NCI-H2171 (cell line): ENCODE measurements at regions not wholly inside any gene's neighbourhood (a gene's known extent, or its start where the extent isn't known, plus 50 kb on each side); places are given as distances from the start of the nearest gene placed in this dataset.

ENCODE experiments used
- DNase-seq: peaks from one replicate; lab custom pipeline; 2025; lab: John Stamatoyannopoulos, UW

DNA sequence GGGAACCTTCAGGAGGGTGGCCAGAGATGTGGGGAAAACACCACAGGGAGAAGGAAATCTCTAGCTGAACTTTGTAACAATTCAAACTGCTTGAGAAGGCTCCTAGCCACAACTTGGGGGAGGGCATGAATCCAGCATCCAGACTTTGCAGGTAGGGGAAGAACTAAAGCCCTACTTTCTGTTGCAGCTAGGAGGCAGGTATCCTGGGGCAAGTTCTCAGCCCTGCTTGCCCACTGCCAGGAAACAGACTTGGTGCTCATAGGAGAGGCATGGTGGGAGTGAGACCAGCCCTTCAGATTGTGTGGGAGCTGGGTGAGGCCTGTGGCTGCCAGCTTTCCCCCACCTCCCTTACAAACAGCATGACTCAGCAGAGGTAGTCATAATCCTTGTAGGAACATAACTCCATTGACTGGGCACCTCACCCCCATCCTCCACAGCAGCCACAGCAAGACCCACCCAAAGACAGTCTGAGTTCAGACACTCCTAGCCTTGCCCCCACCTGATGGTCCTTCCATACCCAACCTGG is 209.5 kb upstream of the CPEB2 start:
- no peak for DNase-seq

DNA sequence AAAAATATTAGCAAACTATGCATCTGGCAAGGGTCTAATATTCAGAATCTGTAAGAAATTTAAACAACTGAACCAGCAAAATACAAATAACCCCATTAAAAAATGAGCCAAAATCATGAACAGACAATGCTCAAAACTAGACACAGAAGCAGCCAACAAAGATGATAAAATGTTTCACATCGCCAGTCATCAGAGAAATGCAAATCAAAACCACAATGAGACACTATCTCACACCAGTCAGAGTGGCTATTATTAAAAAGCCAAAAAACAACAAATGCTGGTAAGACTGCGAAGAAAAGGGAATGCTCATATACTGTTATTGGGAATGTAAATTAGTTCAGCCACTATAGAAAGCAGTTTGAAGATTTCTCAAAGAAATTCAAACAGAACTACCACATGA is 201.3 kb upstream of the CPEB2 start:
- DNase-seq = no peak

DNA sequence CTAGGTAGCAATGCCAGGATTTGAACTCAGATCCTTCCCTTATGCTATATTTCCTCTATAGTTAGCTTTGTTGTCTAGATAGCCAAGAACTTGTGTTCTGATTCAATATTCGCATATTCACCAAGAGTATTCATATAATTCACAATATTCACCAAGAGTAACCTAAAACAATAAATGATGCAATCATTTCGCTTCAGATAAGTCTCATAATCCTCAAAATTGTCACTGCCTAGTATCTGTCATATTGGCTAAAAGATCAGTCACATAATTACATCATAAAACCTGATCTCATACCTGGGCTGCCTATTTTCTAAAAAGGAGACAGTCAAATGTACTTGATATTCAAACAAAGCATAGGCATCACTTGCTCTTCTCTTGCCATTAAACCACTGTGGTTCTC is 199.7 kb upstream of the CPEB2 start:
- no peak for DNase-seq

DNA sequence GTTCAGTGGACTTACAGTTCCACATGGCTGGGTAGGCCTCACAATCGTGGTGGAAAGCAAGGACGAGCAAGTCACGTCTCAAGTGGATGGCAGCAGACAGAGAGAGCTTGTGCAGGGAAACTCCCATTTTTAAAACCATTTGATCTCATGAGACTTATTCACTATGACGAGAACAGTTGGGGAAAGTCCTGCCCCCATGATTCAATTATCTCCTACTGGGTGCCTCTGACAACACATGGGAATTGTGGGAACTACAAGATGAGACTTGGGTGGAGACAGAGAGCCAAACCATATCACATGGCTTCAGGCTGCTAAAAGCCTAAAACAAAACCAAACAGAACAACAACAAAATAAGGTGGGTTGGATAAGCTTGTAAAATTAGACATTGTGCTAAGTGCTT is 194.4 kb upstream of the CPEB2 start:
- no peak for DNase-seq

DNA sequence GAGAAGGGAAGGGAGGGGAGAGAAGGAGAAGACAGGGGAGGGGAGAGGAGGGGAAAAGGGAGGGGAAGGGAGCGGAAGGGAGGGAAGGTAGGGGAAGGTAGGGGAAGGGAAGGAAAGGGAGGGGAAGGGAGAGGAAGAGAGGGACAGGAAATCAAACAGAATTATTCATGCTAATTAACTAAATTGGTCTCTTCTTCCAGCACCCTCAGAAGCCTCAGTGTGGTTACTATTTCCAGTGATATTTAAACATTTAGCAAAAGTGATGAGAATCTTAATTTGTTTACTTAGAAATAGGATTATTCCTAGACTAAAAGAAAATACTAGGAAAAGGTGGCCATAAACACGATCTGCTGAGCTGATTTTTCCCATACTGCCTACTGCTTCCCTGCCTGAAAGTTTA is 193.1 kb upstream of the CPEB2 start:
- DNase-seq = no peak

DNA sequence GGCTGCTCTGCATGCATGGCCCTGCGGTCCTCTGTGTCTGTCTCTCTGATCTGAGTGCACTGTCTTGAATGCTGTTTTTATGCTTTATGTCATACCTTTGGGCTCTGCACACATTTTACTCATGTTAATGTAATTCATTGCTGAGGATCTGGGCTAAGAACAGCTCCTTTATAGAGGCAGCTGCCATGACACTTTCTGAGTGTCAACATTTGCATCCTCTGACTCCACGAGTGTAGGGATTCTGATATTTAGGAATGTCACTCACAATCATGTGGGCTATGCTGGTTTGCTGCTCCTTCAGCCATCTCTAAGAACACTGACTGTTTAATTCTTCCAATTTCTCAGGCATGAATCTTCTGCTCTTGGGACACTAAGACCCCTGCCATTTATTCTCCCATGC is 192.2 kb upstream of the CPEB2 start:
- DNase-seq = no peak

DNA sequence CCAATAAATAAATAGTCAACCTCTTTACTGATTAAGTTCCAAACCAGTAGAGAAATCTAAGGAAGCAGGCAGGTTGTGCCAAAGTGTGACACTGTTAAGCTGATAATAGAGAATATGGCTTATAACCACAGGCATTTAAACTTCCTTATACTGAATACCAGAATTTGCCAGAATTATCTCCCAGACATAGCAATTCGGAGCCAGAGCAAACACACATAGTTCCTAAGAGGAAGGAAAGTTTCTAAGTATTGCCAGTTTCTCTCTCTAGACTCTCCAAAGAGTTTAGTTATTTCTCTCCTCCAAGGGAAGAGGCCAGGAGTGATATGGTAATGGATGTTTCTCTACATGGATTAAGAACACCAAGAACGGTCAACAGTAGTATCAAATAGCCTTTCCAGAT is 191.7 kb upstream of the CPEB2 start:
- DNase-seq = no peak

DNA sequence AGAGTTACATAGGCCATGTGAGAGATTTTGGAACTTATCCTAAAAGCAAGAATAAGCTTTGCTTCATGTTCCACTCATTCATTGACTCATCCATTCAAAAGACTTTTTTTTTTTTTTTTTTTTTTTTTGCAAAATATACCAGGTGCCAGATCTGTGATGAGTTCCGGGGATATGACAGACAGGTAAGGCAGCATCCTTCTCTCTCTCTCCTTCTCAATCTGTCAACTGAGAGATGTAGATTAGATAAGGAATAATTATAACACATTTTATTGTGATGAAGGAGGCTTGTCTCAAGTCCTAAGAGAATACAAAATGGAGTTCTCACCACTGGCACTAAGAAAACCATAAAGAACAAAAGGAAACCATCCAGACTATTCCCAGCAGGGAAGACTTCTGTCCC is 190.2 kb upstream of the CPEB2 start:
- no peak for DNase-seq

DNA sequence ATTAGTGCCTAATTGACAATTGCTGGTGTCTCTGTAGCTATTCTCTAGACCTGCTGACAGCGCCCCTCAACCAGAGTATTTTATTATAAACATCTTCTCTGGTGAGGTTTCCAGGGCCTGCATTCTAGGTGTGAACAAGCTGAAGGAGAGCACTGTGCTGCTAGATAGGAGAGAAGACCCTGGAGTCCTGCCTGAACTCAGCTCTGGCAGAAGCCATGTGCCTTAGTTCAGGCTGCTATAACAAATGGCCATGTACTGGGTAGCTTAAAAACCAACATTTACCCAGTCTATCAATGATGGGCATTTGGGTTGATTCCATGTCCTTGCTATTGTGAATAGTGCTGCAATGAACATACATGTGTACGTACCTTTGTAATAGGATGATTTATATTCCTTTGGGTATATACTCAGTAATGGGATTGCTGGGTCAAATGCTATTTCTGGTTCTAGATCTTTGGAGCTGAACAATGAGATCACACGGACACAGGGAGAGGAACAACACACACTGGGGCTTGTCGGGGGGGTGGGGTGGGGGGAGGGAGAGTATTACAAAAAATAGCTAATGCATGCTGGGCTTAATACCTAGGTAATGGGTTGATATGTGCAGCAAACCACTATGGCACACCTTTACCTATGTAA is 185.5 kb upstream of the CPEB2 start:
- no peak for DNase-seq

DNA sequence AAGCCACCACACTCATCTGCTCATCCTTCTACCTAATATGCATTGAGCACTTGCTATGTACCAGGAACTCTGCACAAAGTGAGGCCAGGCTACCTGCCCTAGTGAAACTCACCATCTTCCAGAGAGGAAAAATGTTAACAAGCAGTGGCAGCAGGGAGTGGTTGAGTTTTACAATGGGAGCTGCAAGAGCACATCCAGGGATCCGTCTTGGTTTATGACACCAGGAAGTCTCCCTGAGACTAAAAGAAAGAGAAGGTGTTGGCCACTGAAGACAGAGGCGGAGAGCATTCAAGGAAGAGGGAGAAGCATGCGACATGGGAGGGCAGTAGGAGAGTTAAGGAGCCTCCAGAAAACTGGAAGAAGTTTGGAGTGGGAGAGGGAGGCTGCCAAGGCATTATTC is 178.1 kb upstream of the CPEB2 start:
- DNase-seq = no peak

DNA sequence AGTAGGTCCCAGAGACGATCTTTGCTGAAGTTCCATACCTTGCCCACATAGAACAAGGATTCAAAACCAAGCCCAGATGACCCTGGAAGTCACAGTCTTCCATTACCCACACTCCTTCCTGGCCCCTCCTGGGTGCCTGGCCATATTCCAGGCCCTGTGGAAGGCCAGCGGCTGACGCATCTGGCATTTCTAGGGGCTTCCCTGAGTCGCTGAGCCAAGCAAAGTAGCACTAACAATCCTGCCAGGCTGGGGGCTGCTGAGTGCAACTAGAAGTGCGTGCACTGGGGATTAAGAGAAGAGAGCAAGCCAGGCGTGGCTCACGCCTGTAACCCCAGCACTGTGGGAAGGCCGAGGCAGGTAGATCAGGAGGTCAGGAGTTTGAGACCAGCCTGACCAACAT is 175.2 kb upstream of the CPEB2 start:
- no peak for DNase-seq

DNA sequence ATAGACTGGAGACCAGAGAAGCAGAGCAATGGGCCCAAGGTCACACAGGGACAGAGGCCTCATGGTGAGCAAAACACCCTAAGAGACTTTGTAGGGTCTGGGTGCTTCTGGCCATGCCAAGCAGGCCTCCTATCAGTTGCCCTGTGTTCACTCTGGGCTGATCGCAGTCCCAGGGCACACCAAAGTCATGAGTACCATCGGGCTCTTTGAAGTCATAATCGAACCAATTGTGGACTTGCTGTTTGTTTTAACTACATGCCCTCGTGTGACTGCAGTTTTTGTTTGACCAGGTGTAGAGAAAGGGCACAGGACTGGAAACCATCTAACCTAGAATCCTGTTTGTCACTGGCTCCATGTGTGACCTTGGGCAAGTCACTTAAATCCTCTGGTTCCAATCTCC is 172.5 kb upstream of the CPEB2 start:
- no peak for DNase-seq

DNA sequence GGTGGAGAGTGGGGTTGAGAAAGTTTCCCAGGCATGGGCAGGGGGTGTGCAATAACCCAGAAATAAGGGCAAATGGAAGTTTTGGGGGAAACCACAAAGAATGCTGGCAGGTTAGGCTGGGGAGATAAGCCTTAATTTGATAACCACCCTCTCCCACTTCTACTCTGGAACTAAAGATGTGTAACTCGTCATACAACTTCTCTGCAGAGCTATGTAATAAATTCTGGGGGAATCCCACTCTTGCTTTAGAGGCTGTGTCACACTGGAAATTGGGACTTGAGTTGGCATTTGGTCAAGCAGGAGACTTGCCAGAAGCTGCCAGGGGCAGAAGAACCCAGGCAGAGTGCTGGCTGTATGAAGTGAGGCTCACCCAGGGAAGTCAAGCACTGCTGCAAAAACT is 170.9 kb upstream of the CPEB2 start:
- no peak for DNase-seq

DNA sequence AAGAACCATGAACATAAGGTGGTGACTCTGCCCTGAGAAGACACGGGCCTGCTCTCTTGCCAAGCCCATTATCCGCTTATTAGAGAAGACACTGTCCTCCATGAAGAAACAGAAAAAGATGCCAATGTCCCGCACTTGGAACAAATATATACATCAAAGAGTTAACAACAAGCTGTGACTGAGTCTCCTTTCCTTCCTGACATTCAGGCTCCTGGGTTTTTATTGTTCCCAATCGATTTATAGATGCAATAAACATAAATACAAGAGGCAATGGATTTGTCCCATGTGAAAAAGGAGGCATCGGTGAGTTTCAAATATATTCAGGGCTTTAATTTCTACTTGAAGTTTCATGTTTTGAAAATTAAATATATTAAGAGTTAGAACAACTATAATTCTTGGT is 169.2 kb upstream of the CPEB2 start:
- DNase-seq = no peak

DNA sequence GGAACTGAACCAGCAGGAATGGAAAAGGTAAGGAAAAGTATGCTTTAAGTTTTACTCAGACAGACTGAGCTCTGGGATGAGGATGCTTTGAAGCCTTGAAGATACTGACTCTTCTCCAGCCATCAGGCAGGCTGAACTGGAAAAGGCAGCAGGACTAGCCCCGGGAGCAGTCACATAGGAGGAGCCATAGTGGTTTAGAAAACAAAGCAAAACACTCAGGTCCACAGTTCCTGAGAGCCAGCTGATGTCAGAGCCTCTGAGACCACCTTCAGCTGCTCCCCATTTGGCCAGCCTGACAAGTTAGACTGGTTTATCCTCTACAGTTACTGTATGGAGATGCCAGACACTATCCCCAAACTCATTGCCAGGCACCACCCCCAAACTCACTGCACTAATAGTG is 167.9 kb upstream of the CPEB2 start:
- DNase-seq = no peak

DNA sequence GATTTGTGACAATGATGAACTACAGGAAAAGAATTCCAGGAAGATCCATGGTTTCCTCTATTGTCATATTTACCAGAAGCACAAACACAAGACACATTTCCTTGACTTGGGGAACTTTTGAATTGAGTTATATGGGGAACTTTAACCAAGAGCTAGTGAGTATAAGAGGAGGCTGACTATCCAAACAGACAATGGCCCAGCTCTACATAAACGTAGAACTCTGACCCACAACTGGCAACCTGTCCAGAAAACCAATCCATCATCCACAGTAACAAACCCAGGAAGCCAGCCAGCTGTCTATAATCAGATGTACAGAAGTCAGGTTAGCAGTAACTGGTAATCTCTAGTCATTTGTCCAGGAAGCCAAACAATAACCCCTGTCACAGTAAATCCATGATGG is 167.0 kb upstream of the CPEB2 start:
- no peak for DNase-seq

DNA sequence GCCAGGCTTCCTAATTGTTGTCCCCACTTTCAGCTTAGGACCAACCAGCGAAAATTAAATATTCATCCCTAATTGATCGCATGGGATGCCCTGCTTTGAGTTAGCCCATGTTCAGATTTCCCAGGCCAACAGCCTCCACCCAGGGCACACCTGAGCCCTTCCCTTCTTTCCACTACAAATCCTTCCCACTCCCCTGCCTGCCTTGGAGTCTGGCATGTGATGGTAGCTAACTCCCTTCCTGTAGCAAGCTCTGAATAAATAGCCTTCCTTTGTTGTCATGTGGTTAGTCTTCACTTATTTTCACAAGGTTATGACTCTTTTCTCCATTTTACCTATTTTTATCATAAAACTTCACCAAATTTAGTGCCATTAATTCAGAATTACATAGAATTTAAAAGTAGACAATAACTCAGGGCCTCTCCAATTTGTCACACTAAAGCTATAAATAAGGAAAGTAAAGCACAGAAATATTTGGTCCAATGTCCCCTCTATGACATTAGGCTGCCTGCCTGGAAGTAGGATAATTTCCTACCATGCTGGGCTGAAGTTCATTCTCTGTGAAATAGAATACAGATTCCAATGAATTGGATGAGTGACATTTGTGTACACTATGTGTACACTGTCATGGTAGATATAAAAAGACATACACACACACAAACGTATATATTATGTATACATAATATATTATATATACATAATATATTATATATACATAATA is 166.4 kb upstream of the CPEB2 start:
- no peak for DNase-seq

DNA sequence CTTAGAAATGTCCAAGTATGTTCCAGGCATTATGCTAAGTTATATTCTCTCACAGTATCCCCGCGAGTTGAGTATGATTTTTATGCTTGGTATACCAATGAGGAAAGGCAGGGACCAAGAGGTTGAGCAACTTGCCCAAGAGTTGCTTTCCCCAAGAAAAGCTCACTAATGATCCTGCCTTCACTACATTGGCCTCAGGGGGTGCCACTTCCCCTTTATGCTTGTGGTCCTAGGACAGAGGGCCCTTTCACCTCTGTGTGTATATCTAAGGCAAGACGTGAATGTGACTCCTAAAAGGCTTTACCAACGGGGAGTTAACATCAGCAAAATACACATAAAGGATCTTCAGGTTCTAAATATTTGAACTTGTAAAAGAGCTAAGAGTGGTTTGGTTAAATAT is 164.4 kb upstream of the CPEB2 start:
- DNase-seq = no peak

DNA sequence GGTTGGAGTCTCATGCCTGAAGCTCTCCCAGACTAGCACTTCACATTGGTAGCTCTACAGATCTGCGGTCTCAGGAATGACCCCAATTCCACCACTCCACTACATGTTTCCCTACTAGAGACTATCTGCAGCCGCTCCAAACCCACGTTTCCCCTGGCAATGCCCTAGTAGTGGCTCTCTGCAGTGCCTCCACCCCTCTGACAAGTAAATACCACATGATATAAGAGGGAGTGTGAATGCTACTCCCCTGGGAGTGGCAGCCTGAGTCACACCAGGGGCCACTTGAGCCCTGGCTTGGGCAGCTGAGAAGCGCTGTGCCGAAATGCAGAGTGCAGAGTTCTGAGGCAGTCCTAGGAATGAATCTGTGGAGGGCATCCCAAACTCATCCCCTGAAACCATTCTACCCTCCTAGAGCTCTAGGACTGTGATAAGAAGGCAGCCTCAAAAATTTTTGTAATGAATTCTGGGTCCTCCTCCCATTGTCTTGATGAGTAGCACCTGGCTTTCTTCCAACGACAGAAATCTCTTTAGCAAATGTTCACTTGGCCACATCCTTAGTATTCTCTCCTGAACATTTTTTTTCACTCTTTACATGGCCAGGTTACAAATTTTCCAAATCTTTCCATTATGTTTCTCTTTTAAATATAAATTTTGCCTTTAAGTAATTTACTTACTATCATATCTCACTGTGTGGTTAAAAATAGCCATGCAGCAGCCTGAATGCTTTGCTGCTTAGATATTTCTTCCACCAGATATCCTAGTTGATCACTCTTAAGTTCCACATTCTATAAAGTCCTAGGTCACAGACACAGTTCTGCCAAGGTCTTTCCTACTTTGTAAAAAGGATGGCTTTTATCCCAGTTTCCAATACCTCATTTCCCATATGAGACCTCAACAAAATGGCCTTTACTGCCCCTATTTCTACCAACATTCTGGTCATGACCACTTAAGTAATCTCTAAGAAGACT is 160.2 kb upstream of the CPEB2 start:
- no peak for DNase-seq

DNA sequence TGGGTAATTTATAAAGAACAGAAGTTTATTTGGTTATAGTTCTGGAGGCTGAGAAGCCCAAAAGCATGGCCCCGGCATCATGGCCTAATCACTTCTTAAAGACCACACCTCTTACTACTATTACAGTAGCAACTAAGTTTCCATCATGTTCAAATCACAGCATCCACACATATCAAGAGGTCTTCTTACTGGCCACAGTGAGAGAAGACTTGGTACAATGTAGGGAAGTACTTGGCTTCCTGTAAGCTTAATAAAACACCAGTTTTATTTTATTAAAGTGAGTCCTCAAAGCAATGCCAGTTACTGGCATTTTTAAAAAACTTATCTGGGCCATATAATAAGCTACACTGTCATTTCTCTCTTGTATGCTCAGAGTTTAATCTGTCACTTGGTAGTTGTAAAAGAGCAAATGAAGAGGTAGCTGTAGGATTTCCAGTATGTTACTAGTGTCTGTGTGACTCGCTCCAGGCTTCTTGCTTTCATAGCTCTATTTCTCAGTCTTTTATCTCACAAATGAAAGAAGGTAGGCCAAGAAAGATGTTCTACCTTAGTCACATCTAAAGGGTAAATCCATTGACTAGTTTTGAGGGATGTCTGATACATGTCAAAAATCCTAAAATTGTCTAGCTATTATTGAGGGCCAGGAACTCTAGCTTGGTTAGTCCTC is 159.2 kb upstream of the CPEB2 start:
- no peak for DNase-seq

DNA sequence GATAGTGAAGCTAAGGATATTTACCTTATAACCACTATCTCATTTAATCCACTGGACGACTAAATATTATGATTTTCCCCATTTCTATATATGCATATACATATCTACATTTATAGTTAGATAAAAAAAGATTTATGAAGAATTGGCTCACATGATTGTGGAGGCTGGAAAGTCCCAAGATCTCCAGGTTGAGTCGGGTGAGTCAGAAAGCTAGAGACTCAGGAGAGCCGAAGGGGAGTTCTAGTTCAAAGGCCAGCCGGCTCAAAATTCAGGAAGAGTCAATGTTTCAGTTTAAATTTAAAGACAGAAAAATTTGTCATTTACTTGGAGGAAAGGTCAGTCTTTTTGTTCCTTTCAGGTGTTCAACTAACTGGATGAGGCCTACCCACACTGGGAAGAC is 158.2 kb upstream of the CPEB2 start:
- DNase-seq = no peak

DNA sequence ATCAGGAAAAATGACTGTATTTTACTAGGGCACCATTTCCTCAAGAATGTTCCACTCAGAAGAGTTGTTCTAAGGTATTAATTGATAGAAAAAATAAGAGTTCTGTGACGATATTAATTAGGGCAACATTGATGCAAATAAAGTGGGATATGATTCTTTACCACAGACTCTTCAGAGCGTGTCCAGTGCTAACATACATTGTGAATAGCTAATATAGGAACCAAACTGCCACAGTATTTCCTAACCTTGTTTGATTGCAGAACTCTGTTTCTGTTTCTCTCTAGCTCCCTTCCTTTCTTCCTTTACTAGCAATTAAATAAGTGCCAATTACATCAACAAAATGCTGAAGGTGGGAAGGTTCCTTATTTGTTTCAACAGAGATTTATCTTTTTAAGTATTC is 154.1 kb upstream of the CPEB2 start:
- no peak for DNase-seq
